A549 (cell line): ENCODE measurements at regions not wholly inside any gene's neighbourhood (a gene's known extent, or its start where the extent isn't known, plus 50 kb on each side); places are given as distances from the start of the nearest gene placed in this dataset.

Experiments used
- ATAC-seq, 2 experiments: fragments of 200-7000 bp in 1 of 2; fragments of >200 bp in 1 of 2; cut with Nextera tagmentation in 1 of 2; cut with Tn5 transposase in 1 of 2; 3 replicates each; pipeline versions ENCODE4 v1.8.0 to v1.9.1; 2018 to 2020; ENCODE audit warnings: mild to moderate bottlenecking in 1 of 2, moderate library complexity in 1 of 2
- CTCF ChIA-PET: fragments of 300-600 bp; sonication (Branson Sonifier 250); formaldehyde crosslinking; extraction: SDS; loops from one replicate; lab custom pipeline; 2021; ENCODE audit warnings: antibody characterized with exemption, inconsistent platforms; lab: Yijun Ruan, JAX
- POLR2A ChIA-PET: fragments of 350-600 bp; formaldehyde crosslinking; extraction: SDS; loops from one replicate; lab custom pipeline; 2021; ENCODE audit warnings: antibody characterized with exemption, inconsistent platforms; lab: Yijun Ruan, JAX
- DNase-seq, 2 experiments: peaks; one replicate each; pipeline versions ENCODE4 v3.0.0 to v3.0.0-alpha.2; 2011 to 2016; ENCODE audit warnings: low read depth in 1 of 2, low spot score in 1 of 2
- FAIRE-seq: peaks from 2 replicates; lab custom pipeline; 2011; peaks lifted over from hg19 to GRCh38; lab: Jason Lieb, UNC
- H3K27ac ChIP-seq, 2 experiments: fragments of >200 bp; sonication (Bioruptor Twin); formaldehyde crosslinking; 3 replicates each; pipeline ENCODE4 v1.5.1; 2016 to 2017
- H3K4me1 ChIP-seq: fragments of >200 bp; sonication (Bioruptor Twin); formaldehyde crosslinking; 3 replicates; pipeline ENCODE4 v1.6.1; 2016
- H3K4me2 ChIP-seq: fragments of >200 bp; sonication (Bioruptor Twin); formaldehyde crosslinking; 3 replicates; pipeline ENCODE4 v1.6.1; 2016
- H3K4me3 ChIP-seq: fragments of >200 bp; sonication (Bioruptor Twin); formaldehyde crosslinking; 3 replicates; pipeline ENCODE4 v1.5.1; 2016
- H3K9me3 ChIP-seq: fragments of >200 bp; sonication (Bioruptor Twin); formaldehyde crosslinking; 3 replicates; pipeline ENCODE4 v1.6.1; 2016
- CBX8 ChIP-seq: fragments of 200-600 bp; sonication (generic); IDR thresholded peaks from 2 replicates; pipeline ENCODE4 v1.6.1; 2016
- EHMT2 ChIP-seq: fragments of 200-600 bp; sonication (generic); IDR thresholded peaks from 2 replicates; pipeline ENCODE4 v1.6.1; 2016; ENCODE audit warnings: antibody characterized with exemption, low read depth, mild to moderate bottlenecking, moderate library complexity
- FOSL2 ChIP-seq, 2 experiments: fragments of 450-650 bp in 1 of 2; fragments of >200 bp in 1 of 2; sonication (Bioruptor Twin) in 1 of 2; formaldehyde crosslinking; IDR thresholded peaks; 2 replicates each; pipeline versions ENCODE4 v1.5.0 to v1.6.1; 2016 to 2020; ENCODE audit warnings: mild to moderate bottlenecking in 1 of 2, moderate library complexity in 1 of 2
- JUN ChIP-seq, 2 experiments: fragments of >200 bp; sonication (Bioruptor Twin); formaldehyde crosslinking; IDR thresholded peaks; 2 replicates in 1 of 2; 3 replicates in 1 of 2; pipeline ENCODE4 v1.6.1; 2016 to 2017
- NFE2L2 ChIP-seq: fragments of 150-350 bp; conservative IDR thresholded peaks from 2 replicates; pipeline ENCODE4 v1.6.1; 2014; ENCODE audit warnings: low read length
- NR3C1 ChIP-seq: fragments of >200 bp; sonication (Bioruptor Twin); formaldehyde crosslinking; IDR thresholded peaks from 3 replicates; pipeline ENCODE4 v1.6.1; 2017
- PHF8 ChIP-seq: fragments of 200-600 bp; sonication (generic); IDR thresholded peaks from 2 replicates; pipeline ENCODE4 v1.6.1; 2016; ENCODE audit warnings: low read depth, mild to moderate bottlenecking, antibody characterized with exemption, moderate library complexity, borderline replicate concordance
- POLR2A ChIP-seq: IDR thresholded peaks from 2 replicates; pipeline ENCODE4 v1.6.1; 2012; ENCODE audit warnings: mild to moderate bottlenecking, low read length
- RAD21 ChIP-seq, 2 experiments: fragments of >200 bp in 1 of 2; sonication (Bioruptor Twin) in 1 of 2; formaldehyde crosslinking in 1 of 2; IDR thresholded peaks in 1 of 2; conservative IDR thresholded peaks in 1 of 2; 2 replicates in 1 of 2; 3 replicates in 1 of 2; pipeline ENCODE4 v1.6.1; 2012 to 2018; ENCODE audit warnings: inconsistent platforms in 1 of 2
- RARB ChIP-seq: fragments of 250-450 bp; sonication (Bioruptor Pico); IDR thresholded peaks from 2 replicates; pipeline ENCODE4 v1.8.0; 2021; ENCODE audit warnings: mild to moderate bottlenecking, moderate library complexity
- RCOR1 ChIP-seq: fragments of 150-350 bp; IDR thresholded peaks from 2 replicates; pipeline ENCODE4 v1.6.1; 2014; ENCODE audit warnings: antibody characterized with exemption, low read length, low read depth
- RNF2 ChIP-seq: fragments of 200-600 bp; sonication (generic); IDR thresholded peaks from 2 replicates; pipeline ENCODE4 v1.6.1; 2016; ENCODE audit warnings: low read depth, mild to moderate bottlenecking, antibody characterized with exemption, moderate library complexity, borderline replicate concordance
- TFCP2L1 ChIP-seq: fragments of 250-450 bp; sonication (Bioruptor Pico); IDR thresholded peaks from 2 replicates; pipeline ENCODE4 v1.5.0; 2021; ENCODE audit warnings: mild to moderate bottlenecking
- TP53 ChIP-seq: fragments of 250-450 bp; sonication (Bioruptor Pico); IDR thresholded peaks from 2 replicates; pipeline ENCODE4 v1.5.0; 2021; ENCODE audit warnings: mild to moderate bottlenecking, moderate library complexity
- WGBS: methylation state at CpG from one replicate; pipeline ENCODE4 v1.1.6; 2017; ENCODE audit errors: missing lambda C conversion rate; 5-methylcytosine and 5-hydroxymethylcytosine counted together
- TF ChIP-seq, protein P1 (sequence below): fragments of 150-350 bp; IDR thresholded peaks from 2 replicates; pipeline ENCODE4 v1.6.1; 2014; ENCODE audit warnings: low read depth, mild to moderate bottlenecking, low read length
- TF ChIP-seq, protein P2 (sequence below): fragments of >200 bp; sonication (Bioruptor Twin); formaldehyde crosslinking; IDR thresholded peaks from 3 replicates; pipeline ENCODE4 v1.5.1; 2016
- TF ChIP-seq, protein P3 (sequence below): fragments of 200-600 bp; sonication (generic); IDR thresholded peaks from 2 replicates; pipeline ENCODE4 v1.6.1; 2016; ENCODE audit warnings: antibody characterized with exemption, mild to moderate bottlenecking, moderate library complexity
- TF ChIP-seq, protein P4 (sequence below): IDR thresholded peaks from 2 replicates; pipeline ENCODE4 v1.6.1; 2012; ENCODE audit warnings: low read depth, borderline replicate concordance
- TF ChIP-seq, protein P5 (sequence below): IDR thresholded peaks from 2 replicates; pipeline ENCODE4 v1.6.1; 2012

DNA sequence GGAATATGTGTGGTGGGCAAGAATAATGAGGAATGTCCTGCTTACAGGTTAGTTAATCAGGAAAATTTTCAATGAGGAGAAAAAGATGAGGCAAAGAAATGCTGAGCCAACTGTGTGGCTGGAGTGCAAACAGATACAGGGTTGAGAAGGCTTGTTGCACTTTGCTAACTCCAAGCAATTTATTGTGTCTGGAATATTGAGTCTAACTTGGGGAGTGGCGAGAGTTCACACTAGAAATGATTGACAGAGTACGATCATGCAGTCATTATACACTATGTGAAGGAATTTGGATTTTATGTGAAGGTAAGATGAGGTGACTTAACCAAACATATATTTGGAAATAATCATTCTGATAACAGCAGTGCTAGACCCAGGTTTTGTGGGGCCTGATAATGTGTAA lies 185.0 kb upstream of the ELAC2 start:
- WGBS, result 1% methylated on average over 2 of the region's 2 CpGs
- no peaks in the 10 kb centered on the region; the same call in 2 of the 3 replicates for H3K9me3 ChIP-seq
- FAIRE-seq, result no peak

DNA sequence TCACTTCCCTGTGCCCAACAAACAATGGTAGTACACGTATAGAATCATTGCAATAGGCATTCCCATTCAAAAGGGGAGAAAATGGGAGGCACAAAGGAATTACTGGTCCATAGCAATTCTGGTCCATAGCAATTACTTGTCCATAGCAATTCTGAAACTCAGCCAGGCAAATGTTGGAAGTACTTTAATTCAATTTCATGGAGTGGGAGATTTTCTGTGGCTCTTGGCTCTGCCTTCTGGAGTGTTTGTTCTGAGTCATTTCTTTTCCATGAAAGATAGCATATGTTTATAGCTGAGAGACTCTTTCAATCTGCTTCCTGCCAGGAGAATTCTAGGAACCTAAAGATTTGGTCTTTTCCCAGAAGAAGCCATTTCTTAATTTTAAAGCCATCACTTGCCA lies 182.8 kb upstream of the ELAC2 start:
- CTCF ChIA-PET, result interaction anchor here (0.6 kb wide), 1 partner anchor 76 kb away, joined by 3 read pairs; no protein-coding TSS in a partner anchor
- Histone ChIP-seq H3K9me3 (no peaks in the 10 kb centered on the region; the same call in 2 of the 3 replicates), H3K27ac (no peak overlapping the region), H3K4me2 (no peak overlapping the region), H3K4me1 (no peaks in the 10 kb centered on the region)
- no peak for FAIRE-seq
- TF ChIP-seq JUN (IDR thresholded peaks at IDR 0.05) (no peak), RCOR1 (no peak), POLR2A (no peak), TP53 (CRISPR knock-in tag) (no peak), NFE2L2 (no peak), PHF8 (no peak)
- TF ChIP-seq, all 56 proteins: peak for 0
- 0% methylated on average over 1 of the region's 1 CpG for WGBS
- H3K4me3 ChIP-seq, result no peak overlapping the region
- DNase-seq (no peak), ATAC-seq (no peak)
- POLR2A ChIA-PET, result no interaction called here

More for the DNA sequence above, 185.0 kb upstream of the ELAC2 start:
- H3K4me3 ChIP-seq, result no peak overlapping the region
- DNase-seq, result no peak
- no peak overlapping the region for H3K4me2 ChIP-seq
- POLR2A ChIA-PET, result no interaction called here
- no peaks in the 10 kb centered on the region for H3K4me1 ChIP-seq
- ATAC-seq, result no peak
- CTCF ChIA-PET, result interaction anchor here (0.6 kb wide), 1 partner anchor 1814 kb away, joined by 3 read pairs; no protein-coding TSS in a partner anchor
- no peak overlapping the region for H3K27ac ChIP-seq
- TF ChIP-seq JUN (IDR thresholded peaks at IDR 0.05) (no peak), RNF2 (no peak), EHMT2 (no peak), RARB (CRISPR knock-in tag) (no peak), TP53 (CRISPR knock-in tag) (no peak), RAD21 (conservative IDR thresholded peaks at IDR 0.05 in 1 of 2, IDR thresholded peaks at IDR 0.05 in 1 of 2) (no peak), FOSL2 (IDR thresholded peaks at IDR 0.05) (no peak), FOSL2 (CRISPR knock-in tag; IDR thresholded peaks at IDR 0.05) (no peak), CBX8 (no peak), NR3C1 (no peak), TFCP2L1 (CRISPR knock-in tag) (no peak)
- TF ChIP-seq, protein P1, sequence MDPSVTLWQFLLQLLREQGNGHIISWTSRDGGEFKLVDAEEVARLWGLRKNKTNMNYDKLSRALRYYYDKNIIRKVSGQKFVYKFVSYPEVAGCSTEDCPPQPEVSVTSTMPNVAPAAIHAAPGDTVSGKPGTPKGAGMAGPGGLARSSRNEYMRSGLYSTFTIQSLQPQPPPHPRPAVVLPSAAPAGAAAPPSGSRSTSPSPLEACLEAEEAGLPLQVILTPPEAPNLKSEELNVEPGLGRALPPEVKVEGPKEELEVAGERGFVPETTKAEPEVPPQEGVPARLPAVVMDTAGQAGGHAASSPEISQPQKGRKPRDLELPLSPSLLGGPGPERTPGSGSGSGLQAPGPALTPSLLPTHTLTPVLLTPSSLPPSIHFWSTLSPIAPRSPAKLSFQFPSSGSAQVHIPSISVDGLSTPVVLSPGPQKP, result no peak
- TF ChIP-seq, protein P2, sequence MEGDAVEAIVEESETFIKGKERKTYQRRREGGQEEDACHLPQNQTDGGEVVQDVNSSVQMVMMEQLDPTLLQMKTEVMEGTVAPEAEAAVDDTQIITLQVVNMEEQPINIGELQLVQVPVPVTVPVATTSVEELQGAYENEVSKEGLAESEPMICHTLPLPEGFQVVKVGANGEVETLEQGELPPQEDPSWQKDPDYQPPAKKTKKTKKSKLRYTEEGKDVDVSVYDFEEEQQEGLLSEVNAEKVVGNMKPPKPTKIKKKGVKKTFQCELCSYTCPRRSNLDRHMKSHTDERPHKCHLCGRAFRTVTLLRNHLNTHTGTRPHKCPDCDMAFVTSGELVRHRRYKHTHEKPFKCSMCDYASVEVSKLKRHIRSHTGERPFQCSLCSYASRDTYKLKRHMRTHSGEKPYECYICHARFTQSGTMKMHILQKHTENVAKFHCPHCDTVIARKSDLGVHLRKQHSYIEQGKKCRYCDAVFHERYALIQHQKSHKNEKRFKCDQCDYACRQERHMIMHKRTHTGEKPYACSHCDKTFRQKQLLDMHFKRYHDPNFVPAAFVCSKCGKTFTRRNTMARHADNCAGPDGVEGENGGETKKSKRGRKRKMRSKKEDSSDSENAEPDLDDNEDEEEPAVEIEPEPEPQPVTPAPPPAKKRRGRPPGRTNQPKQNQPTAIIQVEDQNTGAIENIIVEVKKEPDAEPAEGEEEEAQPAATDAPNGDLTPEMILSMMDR, result no peak
- TF ChIP-seq, protein P3, sequence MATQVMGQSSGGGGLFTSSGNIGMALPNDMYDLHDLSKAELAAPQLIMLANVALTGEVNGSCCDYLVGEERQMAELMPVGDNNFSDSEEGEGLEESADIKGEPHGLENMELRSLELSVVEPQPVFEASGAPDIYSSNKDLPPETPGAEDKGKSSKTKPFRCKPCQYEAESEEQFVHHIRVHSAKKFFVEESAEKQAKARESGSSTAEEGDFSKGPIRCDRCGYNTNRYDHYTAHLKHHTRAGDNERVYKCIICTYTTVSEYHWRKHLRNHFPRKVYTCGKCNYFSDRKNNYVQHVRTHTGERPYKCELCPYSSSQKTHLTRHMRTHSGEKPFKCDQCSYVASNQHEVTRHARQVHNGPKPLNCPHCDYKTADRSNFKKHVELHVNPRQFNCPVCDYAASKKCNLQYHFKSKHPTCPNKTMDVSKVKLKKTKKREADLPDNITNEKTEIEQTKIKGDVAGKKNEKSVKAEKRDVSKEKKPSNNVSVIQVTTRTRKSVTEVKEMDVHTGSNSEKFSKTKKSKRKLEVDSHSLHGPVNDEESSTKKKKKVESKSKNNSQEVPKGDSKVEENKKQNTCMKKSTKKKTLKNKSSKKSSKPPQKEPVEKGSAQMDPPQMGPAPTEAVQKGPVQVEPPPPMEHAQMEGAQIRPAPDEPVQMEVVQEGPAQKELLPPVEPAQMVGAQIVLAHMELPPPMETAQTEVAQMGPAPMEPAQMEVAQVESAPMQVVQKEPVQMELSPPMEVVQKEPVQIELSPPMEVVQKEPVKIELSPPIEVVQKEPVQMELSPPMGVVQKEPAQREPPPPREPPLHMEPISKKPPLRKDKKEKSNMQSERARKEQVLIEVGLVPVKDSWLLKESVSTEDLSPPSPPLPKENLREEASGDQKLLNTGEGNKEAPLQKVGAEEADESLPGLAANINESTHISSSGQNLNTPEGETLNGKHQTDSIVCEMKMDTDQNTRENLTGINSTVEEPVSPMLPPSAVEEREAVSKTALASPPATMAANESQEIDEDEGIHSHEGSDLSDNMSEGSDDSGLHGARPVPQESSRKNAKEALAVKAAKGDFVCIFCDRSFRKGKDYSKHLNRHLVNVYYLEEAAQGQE, result no peak
- TF ChIP-seq, protein P4, sequence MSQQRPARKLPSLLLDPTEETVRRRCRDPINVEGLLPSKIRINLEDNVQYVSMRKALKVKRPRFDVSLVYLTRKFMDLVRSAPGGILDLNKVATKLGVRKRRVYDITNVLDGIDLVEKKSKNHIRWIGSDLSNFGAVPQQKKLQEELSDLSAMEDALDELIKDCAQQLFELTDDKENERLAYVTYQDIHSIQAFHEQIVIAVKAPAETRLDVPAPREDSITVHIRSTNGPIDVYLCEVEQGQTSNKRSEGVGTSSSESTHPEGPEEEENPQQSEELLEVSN, result no peak
- TF ChIP-seq, protein P5, sequence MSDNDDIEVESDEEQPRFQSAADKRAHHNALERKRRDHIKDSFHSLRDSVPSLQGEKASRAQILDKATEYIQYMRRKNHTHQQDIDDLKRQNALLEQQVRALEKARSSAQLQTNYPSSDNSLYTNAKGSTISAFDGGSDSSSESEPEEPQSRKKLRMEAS, result no peak
